HL-60 (cell line): ENCODE measurements at regions not wholly inside any gene's neighbourhood (a gene's known extent, or its start where the extent isn't known, plus 50 kb on each side); places are given as distances from the start of the nearest gene placed in this dataset.

Source experiments
- GABPA ChIP-seq: IDR thresholded peaks from 2 replicates; pipeline ENCODE4 v1.6.1; 2012; ENCODE audit warnings: low read depth
- TF ChIP-seq, protein P1 (sequence below): IDR thresholded peaks from one replicate; pipeline ENCODE4 v1.5.1; 2011; ENCODE audit warnings: low read length, control low read depth, inconsistent platforms; ENCODE audit not compliant: insufficient read depth
- TF ChIP-seq, protein P2 (sequence below): IDR thresholded peaks from 2 replicates; pipeline ENCODE4 v1.6.1; 2012; ENCODE audit warnings: low read depth; ENCODE audit not compliant: insufficient replicate concordance

DNA sequence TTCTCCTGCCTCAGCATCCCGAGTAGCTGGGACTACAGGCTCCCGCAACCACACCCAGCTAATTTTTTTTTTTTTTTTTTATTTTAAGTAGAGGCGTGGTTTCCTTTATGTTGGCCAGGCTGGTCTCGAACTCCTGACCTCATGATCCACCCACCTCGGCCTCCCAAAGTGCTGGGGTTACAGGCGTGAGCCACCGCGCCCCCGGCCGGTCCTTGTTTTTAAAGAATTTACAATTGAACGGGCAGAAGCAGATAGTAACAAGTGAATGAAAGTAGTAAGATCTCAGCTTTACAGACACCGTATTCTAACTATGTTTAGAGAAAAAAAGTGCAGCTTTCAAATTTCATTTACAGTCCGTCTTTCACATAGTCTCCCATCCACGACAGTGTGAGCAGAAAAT is 112.5 kb upstream of the VWC2 start:
- TF ChIP-seq, protein P1, sequence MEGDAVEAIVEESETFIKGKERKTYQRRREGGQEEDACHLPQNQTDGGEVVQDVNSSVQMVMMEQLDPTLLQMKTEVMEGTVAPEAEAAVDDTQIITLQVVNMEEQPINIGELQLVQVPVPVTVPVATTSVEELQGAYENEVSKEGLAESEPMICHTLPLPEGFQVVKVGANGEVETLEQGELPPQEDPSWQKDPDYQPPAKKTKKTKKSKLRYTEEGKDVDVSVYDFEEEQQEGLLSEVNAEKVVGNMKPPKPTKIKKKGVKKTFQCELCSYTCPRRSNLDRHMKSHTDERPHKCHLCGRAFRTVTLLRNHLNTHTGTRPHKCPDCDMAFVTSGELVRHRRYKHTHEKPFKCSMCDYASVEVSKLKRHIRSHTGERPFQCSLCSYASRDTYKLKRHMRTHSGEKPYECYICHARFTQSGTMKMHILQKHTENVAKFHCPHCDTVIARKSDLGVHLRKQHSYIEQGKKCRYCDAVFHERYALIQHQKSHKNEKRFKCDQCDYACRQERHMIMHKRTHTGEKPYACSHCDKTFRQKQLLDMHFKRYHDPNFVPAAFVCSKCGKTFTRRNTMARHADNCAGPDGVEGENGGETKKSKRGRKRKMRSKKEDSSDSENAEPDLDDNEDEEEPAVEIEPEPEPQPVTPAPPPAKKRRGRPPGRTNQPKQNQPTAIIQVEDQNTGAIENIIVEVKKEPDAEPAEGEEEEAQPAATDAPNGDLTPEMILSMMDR, result no peak
- TF ChIP-seq, protein P2, sequence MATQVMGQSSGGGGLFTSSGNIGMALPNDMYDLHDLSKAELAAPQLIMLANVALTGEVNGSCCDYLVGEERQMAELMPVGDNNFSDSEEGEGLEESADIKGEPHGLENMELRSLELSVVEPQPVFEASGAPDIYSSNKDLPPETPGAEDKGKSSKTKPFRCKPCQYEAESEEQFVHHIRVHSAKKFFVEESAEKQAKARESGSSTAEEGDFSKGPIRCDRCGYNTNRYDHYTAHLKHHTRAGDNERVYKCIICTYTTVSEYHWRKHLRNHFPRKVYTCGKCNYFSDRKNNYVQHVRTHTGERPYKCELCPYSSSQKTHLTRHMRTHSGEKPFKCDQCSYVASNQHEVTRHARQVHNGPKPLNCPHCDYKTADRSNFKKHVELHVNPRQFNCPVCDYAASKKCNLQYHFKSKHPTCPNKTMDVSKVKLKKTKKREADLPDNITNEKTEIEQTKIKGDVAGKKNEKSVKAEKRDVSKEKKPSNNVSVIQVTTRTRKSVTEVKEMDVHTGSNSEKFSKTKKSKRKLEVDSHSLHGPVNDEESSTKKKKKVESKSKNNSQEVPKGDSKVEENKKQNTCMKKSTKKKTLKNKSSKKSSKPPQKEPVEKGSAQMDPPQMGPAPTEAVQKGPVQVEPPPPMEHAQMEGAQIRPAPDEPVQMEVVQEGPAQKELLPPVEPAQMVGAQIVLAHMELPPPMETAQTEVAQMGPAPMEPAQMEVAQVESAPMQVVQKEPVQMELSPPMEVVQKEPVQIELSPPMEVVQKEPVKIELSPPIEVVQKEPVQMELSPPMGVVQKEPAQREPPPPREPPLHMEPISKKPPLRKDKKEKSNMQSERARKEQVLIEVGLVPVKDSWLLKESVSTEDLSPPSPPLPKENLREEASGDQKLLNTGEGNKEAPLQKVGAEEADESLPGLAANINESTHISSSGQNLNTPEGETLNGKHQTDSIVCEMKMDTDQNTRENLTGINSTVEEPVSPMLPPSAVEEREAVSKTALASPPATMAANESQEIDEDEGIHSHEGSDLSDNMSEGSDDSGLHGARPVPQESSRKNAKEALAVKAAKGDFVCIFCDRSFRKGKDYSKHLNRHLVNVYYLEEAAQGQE, result no peak
- TF ChIP-seq GABPA, result no peak
